ENCODE measurements at regions not wholly inside any gene's neighbourhood (a gene's known extent, or its start where the extent isn't known, plus 50 kb on each side); places are given as distances from the start of the nearest gene placed in this dataset.

DNA sequence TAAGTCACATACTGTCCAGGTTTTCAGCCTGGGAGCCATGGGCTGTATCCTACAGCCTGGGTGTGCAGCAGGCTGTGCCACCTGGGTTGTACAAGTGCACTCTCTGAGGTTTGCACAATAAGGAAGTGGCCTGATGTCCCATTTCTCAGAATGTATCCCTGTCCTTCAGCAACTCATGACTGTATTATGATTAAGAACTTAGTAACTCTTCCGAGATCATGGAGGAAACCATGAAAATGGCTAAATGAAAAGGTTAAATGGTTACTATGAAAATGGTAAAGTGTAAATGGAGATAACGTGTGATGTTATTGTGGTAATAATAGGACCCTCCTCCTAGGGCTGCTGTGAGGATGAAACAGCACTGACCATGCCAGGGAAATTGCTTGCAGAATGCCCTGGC is 227.6 kb downstream of the ANKRD60 start:
- no peak for DNase-seq (ENCODE audit: low read depth in 2 of 2)

DNA sequence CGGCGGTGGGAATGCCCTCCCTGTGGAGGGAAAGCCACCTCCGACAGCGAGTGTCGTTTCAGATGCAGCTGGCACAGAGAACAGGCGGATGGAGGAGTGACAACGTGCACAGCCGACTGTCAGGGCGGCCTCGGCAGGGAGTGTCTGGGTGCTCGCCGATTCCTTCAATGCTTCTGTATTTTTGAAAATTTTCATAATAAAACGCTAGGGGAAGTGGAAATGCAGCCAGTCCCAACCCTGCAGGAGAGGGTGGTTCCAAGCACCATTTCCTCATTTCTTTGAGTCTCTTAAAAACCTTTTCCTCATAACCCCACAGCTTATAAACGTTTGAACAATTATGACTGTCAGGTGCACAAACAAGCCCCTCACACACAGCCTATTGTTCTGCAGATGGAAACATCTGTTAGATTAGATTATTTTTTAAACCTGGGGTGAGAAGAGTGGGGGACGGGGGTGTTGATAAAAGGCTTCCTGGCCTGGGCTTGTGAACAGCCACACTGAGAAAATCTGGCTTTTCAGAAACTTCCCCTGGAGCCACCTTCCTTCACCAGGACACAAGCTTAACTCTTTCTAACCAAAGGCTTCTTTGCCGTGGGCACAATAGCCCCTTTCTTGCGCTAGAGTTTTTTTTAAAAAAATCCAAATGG is 228.9 kb downstream of the ANKRD60 start:
- no peak for DNase-seq (ENCODE audit: low read depth in 2 of 2)

DNA sequence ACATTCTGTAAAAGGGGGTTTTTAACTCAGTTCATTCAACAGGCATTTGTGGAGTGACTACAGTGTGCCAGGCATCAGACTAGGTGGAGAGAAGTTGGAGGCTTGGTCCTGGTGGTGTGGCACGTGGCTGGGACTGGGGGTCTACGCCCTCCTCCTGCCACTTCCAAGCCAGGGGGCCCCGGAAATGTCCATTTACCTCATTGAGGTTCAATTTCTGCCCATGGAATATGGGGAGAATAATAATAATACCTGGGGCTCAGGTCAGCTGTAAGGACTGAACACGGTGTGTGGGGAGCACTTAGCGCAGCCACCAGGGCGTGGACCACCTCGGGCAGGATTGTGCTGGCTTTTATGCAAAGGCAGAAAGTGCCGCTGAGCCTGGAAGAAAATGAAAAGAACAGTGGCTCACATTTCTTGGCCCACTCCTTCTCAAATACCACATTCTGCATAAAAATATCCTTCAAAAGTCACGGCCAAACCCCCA is 229.4 kb downstream of the ANKRD60 start:
- no peak for DNase-seq (ENCODE audit: low read depth in 2 of 2)

DNA sequence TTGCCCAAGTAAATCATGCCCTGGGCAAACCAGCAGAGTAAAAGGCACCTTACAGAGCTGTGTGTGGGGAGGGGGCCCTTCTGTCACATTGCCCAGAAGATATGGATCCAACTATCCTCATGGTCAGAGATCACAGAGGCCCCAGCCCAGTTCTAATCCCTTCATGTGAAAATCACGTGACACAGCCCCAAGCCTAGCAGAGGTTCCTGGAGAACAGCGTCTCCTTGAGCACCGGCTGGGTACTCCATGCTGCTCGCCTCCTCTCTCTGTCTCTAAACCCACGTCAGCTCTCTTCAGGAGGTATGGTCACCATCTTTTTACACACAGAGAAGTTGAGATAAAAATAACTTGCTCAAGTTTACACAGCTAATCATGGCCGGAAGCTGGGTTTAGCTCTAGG is 230.2 kb downstream of the ANKRD60 start:
- no peak for DNase-seq (ENCODE audit: low read depth in 2 of 2)

DNA sequence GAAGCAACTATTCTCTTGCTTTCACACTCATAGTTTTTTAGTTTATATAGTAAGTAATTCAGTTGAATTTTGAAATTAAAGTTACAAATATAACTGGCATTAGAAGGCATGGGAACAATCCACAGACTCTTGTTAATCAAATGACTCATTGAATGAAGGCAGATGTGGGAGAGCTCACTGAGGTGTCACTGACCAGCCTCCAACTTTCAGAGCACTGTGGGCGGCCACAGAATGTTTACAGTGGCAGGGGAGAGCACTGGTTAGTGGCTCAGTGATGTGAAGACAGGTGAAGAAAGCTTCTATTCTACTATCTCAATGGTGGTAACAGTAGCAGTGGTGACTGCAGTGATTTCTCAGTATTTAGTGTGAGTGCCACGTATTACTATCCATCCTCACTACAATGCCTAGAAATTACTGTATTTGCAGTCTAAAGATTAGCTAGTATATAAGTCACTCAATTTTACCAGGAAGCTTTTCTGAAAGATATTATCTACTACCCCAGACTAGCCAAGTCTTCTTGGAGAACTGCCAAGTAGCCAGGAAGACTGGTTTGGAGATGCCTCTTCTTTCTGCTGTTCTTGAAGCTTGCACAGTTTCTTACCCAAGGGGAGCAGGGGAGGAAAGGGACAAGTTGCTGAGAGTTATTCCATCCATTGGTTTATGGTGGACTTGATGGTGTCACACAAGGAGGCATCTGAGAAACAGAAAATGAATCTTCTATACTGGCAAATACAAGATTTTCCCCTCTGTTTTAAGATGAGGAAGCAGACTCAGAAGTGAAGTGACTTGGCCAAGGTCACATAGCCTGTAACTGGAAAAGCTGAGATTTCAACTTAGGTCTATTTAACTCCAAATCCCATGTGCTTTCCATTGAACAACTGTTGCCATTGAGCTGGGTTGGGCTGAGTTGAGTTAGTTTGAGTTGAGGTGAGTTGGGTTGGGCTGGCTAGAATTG is 231.2 kb downstream of the ANKRD60 start:
- peak; percentile 16 to 20 for DNase-seq (ENCODE audit: low read depth in 2 of 2)

DNA sequence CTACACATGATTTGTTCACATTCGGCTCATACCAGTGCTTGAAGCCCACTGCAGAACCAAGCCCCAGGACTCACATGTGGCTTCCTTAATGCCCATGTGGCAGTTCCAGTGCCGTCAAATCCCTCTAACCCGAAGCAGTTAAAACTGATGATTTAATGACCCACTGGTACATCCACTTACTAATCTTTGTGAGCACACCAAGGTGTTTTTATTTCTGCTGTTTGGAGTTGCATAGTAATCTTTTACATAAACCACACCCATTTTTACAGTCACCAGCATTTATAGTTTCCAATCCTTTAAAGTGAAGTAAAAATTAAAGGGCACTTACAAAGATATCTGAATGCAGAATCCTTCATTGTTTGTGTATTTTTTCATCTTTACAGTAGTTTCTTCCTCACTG is 232.0 kb downstream of the ANKRD60 start:
- no peak for DNase-seq (ENCODE audit: low read depth in 2 of 2)

DNA sequence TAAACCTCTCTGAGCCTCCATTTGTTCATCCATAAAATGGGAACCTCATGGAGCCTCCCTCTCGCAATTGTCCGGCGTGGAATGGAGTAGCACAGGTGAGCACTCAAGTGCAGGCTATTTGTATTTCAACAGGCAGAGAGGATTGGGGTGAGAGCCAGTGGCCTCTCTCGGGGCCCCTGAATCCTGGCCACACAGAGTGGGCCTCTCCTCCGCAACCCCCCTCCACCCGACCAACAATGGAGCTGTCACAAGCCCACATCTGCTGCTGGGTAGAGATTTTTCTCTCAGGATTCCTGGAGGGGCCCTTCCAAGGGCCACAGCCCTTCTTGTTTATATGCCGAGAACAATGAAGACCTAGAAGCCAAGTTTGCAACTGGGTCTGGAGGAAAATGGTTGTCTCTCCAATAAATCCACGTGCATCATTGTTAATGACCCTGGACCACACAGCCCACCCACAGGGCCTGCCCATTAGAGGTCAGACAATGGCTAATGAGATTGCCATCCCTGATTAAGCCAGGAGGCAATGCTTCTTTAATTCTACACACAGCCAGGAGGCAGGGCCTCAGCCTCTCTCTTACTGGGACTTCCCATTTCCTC is 233.0 kb downstream of the ANKRD60 start:
- no peak for DNase-seq (ENCODE audit: low read depth in 2 of 2)

DNA sequence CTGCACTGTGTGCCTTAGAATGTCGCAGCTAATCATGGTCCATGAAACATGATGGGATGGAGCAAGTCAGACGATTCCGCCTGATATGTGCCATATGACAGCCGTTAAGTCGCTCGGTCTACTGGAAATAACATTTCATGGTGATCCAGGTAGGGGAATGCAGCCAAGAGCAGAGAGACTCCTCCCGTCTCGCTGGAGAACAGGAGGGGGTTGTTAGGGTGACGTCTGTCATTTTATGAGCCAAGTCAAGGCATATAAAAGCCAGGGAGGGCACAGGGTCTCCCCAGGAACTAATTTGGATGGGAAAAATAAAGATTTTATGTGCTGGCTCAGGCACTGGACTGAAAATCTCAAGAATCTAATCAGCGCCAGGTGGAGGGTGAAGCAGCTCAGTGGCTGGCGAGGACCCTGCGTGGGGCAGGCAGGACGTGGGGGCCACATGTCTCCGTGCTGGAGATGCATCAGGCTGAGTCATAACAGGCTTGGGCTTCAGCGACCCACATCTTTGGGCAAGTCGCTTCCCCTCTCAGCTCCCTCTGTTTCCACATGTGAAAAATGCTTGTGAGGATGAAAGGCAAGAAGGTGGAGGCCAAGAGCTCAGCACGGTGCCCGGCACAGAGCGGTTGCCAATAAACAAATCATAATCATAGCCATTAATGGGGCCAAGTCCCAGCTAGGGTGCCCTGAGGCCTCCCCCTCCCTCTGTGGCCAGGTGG is 234.6 kb downstream of the ANKRD60 start:
- DNase-seq (ENCODE audit: low read depth in 2 of 2): no peak

DNA sequence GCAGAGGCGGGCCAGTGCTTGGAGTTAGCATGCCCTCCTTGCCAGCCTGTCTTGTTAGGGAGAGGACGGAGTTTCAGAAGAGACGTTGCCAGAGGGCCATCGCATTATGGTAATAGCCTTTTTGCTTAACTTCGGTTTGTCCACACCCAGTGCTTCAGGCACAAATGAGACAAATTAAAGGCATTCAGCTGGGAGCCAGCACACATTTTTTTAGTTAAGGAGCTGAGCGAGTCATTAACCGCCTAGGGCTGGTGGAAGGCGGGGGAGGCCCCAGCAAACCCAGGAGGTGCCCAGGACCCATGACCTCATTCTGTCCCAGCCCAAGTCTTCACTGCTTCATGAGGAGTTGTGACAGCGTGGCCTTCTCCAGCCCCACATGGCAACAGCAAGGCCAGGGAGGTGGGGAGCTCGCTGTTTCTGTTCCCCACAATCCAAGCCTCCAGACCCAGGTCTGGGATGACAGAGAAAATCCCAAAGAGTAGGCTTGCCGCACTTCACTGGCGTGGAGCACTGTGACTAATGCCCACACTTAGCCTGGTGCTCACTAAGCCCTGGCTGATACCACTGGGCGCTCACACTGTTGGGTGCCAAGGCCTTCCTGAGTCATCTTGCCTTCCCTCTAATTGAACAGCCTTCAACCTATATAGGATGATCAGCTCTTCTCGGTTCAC is 237.1 kb downstream of the ANKRD60 start:
- DNase-seq (ENCODE audit: low read depth in 2 of 2): peak; percentile 74 to 76

DNA sequence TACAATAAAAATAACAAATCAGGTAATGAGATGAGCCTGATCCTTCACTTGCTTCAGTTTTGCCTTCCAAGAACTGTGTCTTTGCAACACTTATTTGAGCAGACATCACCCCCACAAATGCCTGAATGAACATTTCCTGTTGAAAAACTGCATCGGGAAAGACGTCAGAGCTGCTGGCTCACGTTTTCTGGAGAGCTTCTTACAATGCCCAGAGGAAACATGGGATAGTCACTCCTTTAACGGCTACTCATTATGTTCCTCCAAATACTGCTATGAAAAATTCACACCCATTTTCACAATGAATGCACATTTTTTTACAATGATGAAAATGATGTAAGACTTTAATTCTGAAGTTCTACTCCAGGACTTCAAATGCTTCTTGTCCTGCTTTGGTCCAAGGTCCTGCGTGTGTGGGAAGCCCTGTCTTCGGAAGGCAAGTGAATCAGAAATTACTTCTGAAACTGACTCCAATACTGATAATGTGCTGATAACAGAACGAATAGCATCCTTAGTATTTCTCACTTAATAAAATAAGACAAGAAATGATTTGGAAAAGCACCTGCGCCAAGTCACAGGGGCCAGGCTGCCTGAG is 238.0 kb downstream of the ANKRD60 start:
- DNase-seq (ENCODE audit: low read depth in 2 of 2): peak; percentile 49 to 51

DNA sequence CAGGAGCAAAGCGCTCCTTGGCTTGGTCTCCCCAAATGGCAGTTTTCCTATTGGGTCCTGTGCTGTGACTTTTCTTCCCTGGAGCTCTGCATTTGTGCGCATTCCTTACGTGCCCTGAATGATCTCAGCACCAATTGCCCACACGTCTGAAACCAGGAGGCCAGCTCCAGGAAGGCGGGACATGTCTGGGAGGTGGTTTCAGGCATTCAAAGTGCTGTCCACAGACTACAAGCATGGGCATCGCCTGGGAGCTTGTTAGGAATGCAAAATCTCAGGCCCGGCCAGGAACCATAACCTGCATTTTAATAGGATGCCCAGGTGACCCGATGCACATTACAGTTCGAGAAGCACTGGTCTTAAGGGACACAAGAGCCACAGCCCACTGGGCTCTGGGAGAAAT is 239.6 kb downstream of the ANKRD60 start:
- DNase-seq (ENCODE audit: low read depth in 2 of 2): no peak

DNA sequence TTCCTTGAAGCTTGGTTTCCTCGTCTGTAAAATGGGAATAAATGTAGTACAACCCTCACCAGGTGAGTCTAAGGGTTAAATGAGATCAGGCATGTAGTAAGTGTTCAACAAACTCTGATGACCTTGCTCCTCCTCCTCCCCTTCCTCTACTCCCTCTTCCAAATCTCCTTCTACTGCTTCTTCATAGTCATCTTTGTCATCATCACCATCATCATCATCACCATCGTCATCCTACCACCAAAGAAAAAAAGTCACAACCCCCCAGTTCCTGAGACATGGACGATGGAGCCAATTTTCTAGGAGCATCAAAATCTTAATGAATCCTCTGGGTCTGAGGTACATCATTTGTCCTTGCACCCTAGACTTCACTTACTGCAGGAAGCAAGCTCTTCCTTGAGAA is 240.0 kb downstream of the ANKRD60 start:
- no peak for DNase-seq (ENCODE audit: low read depth in 2 of 2)

DNA sequence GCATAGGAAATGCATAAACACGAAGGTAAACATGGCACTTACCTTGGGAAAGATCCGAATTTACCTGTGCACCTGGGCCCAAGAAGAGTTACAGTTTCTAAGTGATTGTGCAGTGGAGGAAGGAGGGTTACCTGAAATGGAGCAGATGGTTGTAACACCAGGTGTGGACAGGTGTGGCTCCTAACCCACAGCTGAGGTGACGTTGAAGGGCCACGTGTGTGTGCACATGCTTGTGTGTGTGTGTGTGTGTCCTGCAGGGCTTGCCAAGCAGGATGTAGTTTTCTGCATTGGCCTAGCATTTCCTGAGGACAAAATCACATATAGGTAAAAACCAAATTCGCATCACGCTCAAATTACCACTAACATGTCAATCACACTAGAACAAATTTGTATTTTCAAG is 240.8 kb downstream of the ANKRD60 start:
- no peak for DNase-seq (ENCODE audit: low read depth in 2 of 2)

DNA sequence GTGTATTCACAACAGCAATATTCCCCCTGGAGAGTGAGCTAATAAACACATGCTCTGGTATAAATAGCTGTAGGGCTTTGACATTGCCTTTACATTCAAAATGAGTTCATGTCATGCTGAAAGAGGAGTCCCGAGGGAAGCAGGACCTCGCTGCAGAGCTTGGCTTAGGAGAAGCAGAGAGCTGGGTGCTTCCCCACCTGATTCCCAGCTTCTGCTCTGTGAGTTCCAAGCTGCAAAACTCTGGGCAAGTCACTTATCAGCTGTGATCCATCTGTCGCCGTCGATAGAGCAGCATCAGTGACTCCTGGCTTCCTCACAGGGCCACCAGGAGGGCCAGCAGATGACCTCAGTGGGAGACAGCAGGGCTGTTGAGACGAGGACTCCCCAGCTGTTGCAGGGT is 241.8 kb downstream of the ANKRD60 start:
- no peak for DNase-seq (ENCODE audit: low read depth in 2 of 2)

DNA sequence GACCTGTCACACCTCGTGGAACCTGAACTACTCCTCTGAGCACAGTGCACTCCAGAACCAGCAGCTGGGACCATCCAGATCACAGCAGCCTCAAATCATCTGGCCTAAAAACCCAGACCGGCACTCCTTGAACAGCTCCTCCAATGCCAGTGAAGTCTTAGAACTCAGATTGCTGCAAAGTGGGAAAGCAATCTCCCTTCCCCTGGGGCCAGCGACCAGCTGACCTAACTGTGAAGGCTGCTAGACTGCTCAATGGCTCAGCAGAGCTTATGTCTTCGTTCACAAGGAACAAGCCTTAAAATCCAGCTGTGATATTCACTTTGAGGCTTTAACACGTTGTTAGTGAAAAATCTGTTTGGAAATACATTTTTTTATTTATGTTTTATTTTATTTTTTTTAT is 243.2 kb downstream of the ANKRD60 start:
- no peak for DNase-seq (ENCODE audit: low read depth in 2 of 2)

DNA sequence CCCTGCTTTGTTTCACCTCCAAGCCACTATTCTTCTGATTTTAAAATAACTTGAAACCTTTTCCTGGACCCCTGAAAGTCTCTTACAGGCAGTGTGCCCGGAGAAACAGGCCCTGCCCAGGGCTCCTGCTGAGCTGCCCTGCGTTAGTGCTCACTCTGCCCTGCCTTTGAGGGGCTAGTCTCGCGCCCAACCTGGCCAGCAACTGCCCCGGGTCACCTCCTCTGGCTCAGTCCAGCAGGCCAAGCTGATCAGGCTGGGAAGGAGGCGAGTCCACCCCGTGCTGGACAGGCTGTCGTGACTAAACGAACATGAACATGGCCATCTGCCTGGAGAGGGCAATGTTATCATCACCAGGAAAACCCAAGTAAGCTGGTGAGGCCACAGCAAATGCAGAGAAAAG is 245.4 kb downstream of the ANKRD60 start:
- DNase-seq (ENCODE audit: low read depth in 2 of 2): no peak

DNA sequence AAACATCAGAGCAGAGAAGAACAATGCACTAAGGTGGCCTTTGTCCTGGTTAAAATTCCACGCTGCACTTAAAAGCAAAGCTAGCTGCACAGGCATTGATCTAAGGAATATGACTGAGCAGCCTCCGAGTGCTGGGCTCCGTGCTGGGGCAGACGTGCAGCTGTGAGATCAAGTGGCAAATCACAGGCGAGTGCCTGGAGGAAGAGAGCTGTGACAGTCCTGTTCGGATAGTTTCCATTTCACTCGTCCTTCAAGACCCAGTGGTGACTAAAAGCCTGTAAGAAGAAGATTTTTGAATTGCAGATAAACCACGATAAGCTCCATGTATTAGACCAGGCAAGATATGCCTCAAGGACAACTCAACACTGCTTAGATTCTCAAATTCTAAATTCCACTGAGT is 247.9 kb downstream of the ANKRD60 start:
- no peak for DNase-seq (ENCODE audit: low read depth in 2 of 2)

DNA sequence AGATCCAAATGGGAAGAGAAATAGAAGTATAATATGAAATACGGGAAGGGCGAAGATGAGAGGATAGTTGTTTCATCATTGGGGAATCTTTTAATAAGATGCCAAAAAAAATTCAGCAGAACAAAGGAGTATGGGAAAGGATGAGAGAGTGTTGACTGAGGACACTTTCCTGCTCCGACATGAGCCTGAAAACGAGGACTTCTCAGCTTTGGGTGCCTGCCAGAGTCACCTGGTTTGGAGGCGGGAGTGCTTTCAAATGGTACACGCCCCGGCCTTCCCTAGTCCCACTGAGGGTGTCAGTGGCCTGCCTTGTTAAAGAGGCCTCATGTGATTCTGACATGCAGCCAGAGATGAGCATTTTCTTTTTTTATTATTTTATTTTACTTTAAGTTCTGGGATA is 250.9 kb downstream of the ANKRD60 start:
- DNase-seq (ENCODE audit: low read depth in 2 of 2): no peak

DNA sequence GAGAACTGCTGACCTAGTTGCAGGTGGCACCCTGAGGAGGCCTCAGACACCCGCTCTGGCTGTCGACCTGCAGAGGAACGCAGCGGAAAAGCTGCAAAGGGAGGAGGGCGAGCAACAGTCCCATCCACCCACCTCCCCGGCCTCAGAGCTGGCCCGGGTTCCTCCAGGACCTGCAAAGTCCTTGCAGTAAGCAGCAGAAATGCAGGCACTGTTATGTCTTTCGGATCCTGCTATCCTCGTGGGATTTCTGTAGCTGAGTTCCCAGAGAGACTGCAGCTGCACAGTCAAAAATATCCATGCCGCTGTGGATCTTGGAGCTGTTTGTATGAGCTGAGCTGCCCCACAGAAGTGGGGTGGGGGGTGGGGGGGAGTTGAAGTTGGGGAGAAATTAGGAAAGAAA is 251.3 kb downstream of the ANKRD60 start:
- no peak for DNase-seq (ENCODE audit: low read depth in 2 of 2)

DNA sequence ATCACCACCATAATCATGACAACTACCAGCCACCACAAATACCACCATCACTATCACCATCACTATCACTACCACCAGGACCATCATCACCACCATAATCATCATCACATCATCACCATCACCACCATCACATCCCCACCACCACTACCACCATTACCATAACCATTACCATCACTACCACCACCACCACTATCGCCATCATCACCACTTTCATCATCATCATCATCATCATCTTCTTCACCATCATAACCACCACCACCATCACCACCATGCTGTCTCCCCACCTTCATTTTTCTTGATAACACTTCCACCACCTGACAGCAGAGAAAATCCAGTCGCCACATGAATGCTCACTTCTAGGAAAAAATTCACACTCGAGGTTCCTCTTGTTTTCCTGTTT is 253.6 kb downstream of the ANKRD60 start:
- no peak for DNase-seq (ENCODE audit: low read depth in 2 of 2)

DNA sequence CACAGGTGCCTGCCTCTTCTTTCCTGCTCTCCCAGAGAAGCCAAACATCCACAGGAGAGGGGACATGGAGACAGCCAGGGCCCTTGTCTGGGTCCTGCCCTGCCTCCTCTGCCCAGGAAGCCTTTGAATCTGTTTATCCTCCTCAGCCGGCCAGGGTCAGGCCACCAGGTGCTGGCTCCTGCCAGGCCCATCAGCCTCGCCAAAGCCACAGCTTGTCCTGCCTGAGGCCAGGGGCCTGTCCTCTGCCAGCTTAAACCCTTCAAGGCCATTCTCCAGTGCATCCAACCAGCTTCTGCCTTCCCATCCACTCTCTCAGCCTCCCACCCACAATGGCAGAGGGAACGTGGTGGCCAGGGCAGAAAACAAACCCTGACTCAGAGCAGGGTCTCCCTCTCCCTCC is 254.6 kb downstream of the ANKRD60 start:
- no peak for DNase-seq (ENCODE audit: low read depth in 2 of 2)

Measured in fibroblast of skin of left quadriceps (primary cell).